Muscle layer of duodenum (tissue), 2 donors: ENCODE measurements at regions not wholly inside any gene's neighbourhood (a gene's known extent, or its start where the extent isn't known, plus 50 kb on each side); places are given as distances from the start of the nearest gene placed in this dataset.
"Not testable (repeated sequence)": the region's sequence is repeated elsewhere in the genome, so short reads cannot be mapped to it uniquely, and the experiment has no call there.

Experiments
- H3K27ac ChIP-seq: one replicate; pipeline ENCODE4 v1.7.0; 2013; ENCODE audit warnings: mild to moderate bottlenecking, low read length
- H3K27me3 ChIP-seq: one replicate; pipeline ENCODE4 v1.7.0; 2013; ENCODE audit warnings: low read depth, mild to moderate bottlenecking, control low read depth, low read length
- H3K36me3 ChIP-seq, 2 donors: one replicate each; pipeline ENCODE4 v1.7.0; 2013; ENCODE audit warnings: low read length in 2 of 2, control low read depth in 1 of 2, mild to moderate bottlenecking in 1 of 2; ENCODE audit not compliant: insufficient read depth in 2 of 2, control insufficient read depth in 1 of 2
- H3K4me1 ChIP-seq, 2 donors: one replicate each; pipeline ENCODE4 v1.7.0; 2013; ENCODE audit warnings: low read length in 2 of 2, mild to moderate bottlenecking in 2 of 2, control low read depth in 1 of 2, moderate library complexity in 1 of 2; ENCODE audit not compliant: insufficient read depth in 2 of 2, control insufficient read depth in 1 of 2
- H3K4me3 ChIP-seq, 2 donors: one replicate each; pipeline ENCODE4 v1.7.0; 2013; ENCODE audit warnings: low read length in 2 of 2, low read depth in 1 of 2, mild to moderate bottlenecking in 1 of 2
- H3K9me3 ChIP-seq, 2 donors: one replicate each; pipeline ENCODE4 v1.7.0; 2013; ENCODE audit warnings: low read length in 2 of 2, control low read depth in 1 of 2, mild to moderate bottlenecking in 1 of 2; ENCODE audit not compliant: control insufficient read depth in 1 of 2
- donor health status: healthy.

GRCh38 chr20:6673071-6673470, 94.4 kb upstream of the BMP2 start:
- no peak overlapping the region for H3K27ac ChIP-seq
- H3K27me3 ChIP-seq, result no peaks in the 10 kb centered on the region
- no peaks in the 10 kb centered on the region for H3K36me3 ChIP-seq
- peaks cover 0 to 5% of the 10 kb centered on the region in 2 donors for H3K9me3 ChIP-seq
- H3K4me1 ChIP-seq, result no peaks in the 10 kb centered on the region
- no peak overlapping the region for H3K4me3 ChIP-seq

GRCh38 chr20:6671829-6672228, 95.7 kb upstream of the BMP2 start:
- Histone ChIP-seq H3K36me3 (no peaks in the 10 kb centered on the region), H3K27me3 (no peaks in the 10 kb centered on the region), H3K9me3 (peaks cover 0 to 5% of the 10 kb centered on the region in 2 donors), H3K4me1 (no peaks in the 10 kb centered on the region), H3K4me3 (no peak overlapping the region), H3K27ac (no peak overlapping the region)

- Histone ChIP-seq H3K36me3 (no peaks in the 10 kb centered on the region), H3K27ac (no peak overlapping the region)
These were observed 98.9 kb upstream of the BMP2 start for GRCh38 chr20:6668546-6668945.

GRCh38 chr20:6665621-6666355, 101.7 kb upstream of the BMP2 start:
- Histone ChIP-seq H3K9me3 (peaks cover 0 to 10% of the 10 kb centered on the region in 2 donors), H3K36me3 (no peaks in the 10 kb centered on the region), H3K4me3 (no peak overlapping the region), H3K27ac (no peak overlapping the region), H3K27me3 (no peaks in the 10 kb centered on the region), H3K4me1 (no peaks in the 10 kb centered on the region)

More at GRCh38 chr20:6668546-6668945, 98.9 kb upstream of the BMP2 start:
- Histone ChIP-seq H3K4me3 (no peak overlapping the region), H3K27me3 (no peaks in the 10 kb centered on the region), H3K4me1 (no peaks in the 10 kb centered on the region), H3K9me3 (peaks cover 0 to 9% of the 10 kb centered on the region in 2 donors)

- Histone ChIP-seq H3K27me3 (no peaks in the 10 kb centered on the region), H3K36me3 (no peaks in the 10 kb centered on the region), H3K4me1 (no peaks in the 10 kb centered on the region), H3K27ac (no peak overlapping the region), H3K4me3 (no peak overlapping the region), H3K9me3 (peaks cover 0 to 9% of the 10 kb centered on the region in 2 donors)
These were observed 102.3 kb upstream of the BMP2 start for GRCh38 chr20:6665161-6665560.

GRCh38 chr20:6664574-6664973, 102.9 kb upstream of the BMP2 start:
- H3K27me3 ChIP-seq, result no peaks in the 10 kb centered on the region

GRCh38 chr20:6663751-6664388, 103.6 kb upstream of the BMP2 start:
- peaks cover 0 to 9% of the 10 kb centered on the region in 2 donors for H3K9me3 ChIP-seq
- H3K4me3 ChIP-seq, result no peak overlapping the region
- no peak overlapping the region for H3K27ac ChIP-seq
- no peaks in the 10 kb centered on the region for H3K36me3 ChIP-seq
- H3K4me1 ChIP-seq, result no peaks in the 10 kb centered on the region
- H3K27me3 ChIP-seq, result no peaks in the 10 kb centered on the region

More at GRCh38 chr20:6664574-6664973, 102.9 kb upstream of the BMP2 start:
- H3K36me3 ChIP-seq, result no peaks in the 10 kb centered on the region
- H3K4me1 ChIP-seq, result no peaks in the 10 kb centered on the region
- H3K27ac ChIP-seq, result no peak overlapping the region
- H3K9me3 ChIP-seq, result peaks cover 0 to 9% of the 10 kb centered on the region in 2 donors
- no peak overlapping the region for H3K4me3 ChIP-seq

GRCh38 chr20:6663104-6663503, 104.4 kb upstream of the BMP2 start:
- Histone ChIP-seq H3K27ac (no peak overlapping the region), H3K4me3 (no peak overlapping the region), H3K36me3 (no peaks in the 10 kb centered on the region), H3K9me3 (peaks cover 0 to 9% of the 10 kb centered on the region in 2 donors), H3K27me3 (no peaks in the 10 kb centered on the region), H3K4me1 (no peaks in the 10 kb centered on the region)

- no peaks in the 10 kb centered on the region for H3K36me3 ChIP-seq
- no peaks in the 10 kb centered on the region for H3K4me1 ChIP-seq
- no peaks in the 10 kb centered on the region for H3K27me3 ChIP-seq
- H3K4me3 ChIP-seq, result no peak overlapping the region
- H3K9me3 ChIP-seq, result peaks cover 0 to 9% of the 10 kb centered on the region in 2 donors
- no peak overlapping the region for H3K27ac ChIP-seq
These were observed 105.2 kb upstream of the BMP2 start for GRCh38 chr20:6662309-6662708.

- no peak overlapping the region for H3K27ac ChIP-seq
- no peak overlapping the region for H3K4me3 ChIP-seq
- H3K36me3 ChIP-seq, result no peaks in the 10 kb centered on the region
- peaks cover 0 to 9% of the 10 kb centered on the region in 2 donors for H3K9me3 ChIP-seq
- H3K4me1 ChIP-seq, result no peaks in the 10 kb centered on the region
- no peaks in the 10 kb centered on the region for H3K27me3 ChIP-seq
These were observed 107.0 kb upstream of the BMP2 start for GRCh38 chr20:6660441-6660840.

GRCh38 chr20:6658909-6659308, 108.6 kb upstream of the BMP2 start:
- not testable (repeated sequence) for H3K36me3 ChIP-seq, H3K4me3 ChIP-seq, H3K27me3 ChIP-seq, H3K4me1 ChIP-seq, H3K9me3 ChIP-seq, H3K27ac ChIP-seq
